ENCODE measurements at regions not wholly inside any gene's neighbourhood (a gene's known extent, or its start where the extent isn't known, plus 50 kb on each side); places are given as distances from the start of the nearest gene placed in this dataset.
"Not testable (repeated sequence)": the region's sequence is repeated elsewhere in the genome, so short reads cannot be mapped to it uniquely, and the experiment has no call there.

DNA sequence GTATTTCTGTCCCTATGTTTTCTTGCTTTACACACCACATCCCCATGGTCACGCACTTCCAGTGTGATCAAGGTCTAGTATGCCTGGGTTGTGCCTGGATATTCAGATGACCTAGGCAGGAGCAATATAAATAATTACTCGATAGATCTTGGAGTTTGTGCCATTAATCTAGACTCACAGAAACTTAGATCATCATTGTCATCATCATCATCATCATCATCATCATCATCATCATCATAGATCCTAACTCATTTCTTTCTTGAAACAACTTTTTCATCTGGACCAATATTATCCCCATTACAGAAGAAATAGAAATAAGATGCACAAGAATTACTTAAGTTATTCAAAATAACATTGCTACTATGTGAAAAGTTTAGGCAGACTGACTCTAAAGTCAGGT is 130.3 kb upstream of the LRRTM4 start:
- no peak for TF ChIP-seq CTCF (conservative IDR thresholded peaks at IDR 0.05; ENCODE audit: low read depth, low read length)
- H3K4me3 ChIP-seq (ENCODE audit: low read depth, low read length), result no peak overlapping the region
- DNase-seq (ENCODE audit: low read depth), result no peak

- no peak for TF ChIP-seq CTCF (conservative IDR thresholded peaks at IDR 0.05; ENCODE audit: low read depth, low read length)
- no peak for DNase-seq (ENCODE audit: low read depth)
- no peak overlapping the region for H3K4me3 ChIP-seq (ENCODE audit: low read depth, low read length)
Measured at GRCh38 chr2:77664491-77664890, 142.3 kb upstream of the LRRTM4 start.

DNA sequence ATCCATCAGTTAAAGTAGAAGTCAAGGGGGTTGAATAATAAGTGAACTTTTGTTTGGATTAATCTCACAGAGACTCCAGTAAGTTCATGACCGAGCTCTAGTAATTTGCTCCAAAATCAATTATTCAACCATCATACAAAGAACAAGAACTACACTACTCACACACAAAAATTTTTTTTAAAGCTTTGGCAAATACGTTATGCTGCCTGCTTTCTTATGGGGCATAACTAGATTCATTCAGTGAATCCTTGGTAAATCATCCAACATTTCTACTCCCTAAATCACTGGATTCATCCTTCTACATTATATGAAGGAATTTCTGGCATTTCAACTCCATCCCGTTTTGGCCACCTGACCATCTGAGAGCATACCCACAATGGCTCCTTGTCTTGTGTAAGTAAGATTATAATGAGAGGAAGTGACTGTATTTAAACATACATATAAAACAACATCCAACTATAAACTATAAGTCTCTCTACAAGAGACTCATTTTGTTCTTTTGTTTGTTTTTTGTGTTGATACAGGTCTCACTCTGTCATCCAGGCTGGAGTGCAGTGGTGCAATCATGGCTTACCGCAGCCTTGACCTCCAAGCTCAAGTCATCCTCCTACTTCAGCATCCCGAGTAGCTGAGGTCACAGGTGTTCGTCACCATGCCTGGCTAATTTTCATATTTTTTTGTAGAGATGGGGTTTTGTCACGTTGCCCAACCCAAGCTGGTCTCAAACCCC is 144.2 kb upstream of the LRRTM4 start:
- DNase-seq (ENCODE audit: low read depth), result no peak
- no peak for TF ChIP-seq CTCF (conservative IDR thresholded peaks at IDR 0.05; ENCODE audit: low read depth, low read length)
- no peak overlapping the region for H3K4me3 ChIP-seq (ENCODE audit: low read depth, low read length)

DNA sequence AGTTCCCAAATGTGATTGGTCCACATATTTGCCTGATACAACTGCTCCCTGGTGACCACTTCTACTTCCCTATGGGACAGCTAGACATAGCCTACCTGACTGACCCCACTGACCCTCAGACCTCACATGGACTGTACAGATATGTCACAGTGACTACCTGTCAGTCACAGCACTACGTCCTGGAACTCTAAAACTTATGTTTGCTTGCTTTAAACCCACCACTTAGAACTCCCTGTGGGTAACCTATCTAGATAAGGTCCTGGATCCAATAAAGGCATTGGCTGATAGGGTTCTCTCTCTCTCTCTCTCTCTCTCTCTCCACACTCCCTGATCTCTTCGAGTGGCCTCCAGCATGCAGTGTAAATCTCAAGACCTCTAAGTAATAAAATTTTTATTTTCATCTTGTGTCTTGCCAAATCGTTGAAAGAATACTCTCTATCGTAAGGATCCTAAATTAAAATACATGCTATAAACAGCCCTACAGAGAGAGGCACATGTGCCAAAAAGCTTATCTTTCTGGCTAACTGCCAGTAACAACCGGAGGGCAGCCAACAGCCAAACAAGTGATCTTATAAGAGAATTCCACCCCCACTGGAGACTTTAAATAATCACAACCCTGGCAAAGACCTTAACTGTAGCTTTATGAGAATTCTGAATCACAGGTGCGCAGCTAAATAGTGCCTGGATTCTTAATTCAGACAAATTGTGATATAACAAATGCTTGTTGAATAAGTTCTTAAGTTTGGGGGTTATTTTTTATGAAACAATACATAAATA is 162.6 kb upstream of the LRRTM4 start:
- DNase-seq (ENCODE audit: low read depth); H3K4me3 ChIP-seq (ENCODE audit: low read depth, low read length): not testable (repeated sequence)

- DNase-seq (ENCODE audit: low read depth), result no peak
- no peak for TF ChIP-seq CTCF (conservative IDR thresholded peaks at IDR 0.05; ENCODE audit: low read depth, low read length)
- no peak overlapping the region for H3K4me3 ChIP-seq (ENCODE audit: low read depth, low read length)
Measured at GRCh38 chr2:77712601-77713000, 190.4 kb upstream of the LRRTM4 start.

DNA sequence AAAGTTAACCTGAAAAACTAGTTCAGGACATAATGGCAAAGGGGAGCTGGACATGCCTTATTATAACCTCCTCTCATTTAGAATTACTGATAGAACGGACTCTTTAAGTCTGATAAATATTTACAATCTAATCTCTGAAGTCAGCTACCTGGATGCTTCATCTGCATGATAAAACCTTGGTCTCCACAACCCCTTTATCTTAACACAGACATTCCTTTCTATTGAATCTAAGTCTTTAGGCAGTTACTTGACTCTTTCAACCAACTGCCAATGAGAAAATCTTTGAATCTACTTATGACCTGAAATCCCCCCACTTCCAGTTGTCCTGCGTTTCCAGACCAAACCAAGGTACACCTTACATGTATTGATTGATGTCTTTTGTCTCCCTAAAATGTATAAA is 191.2 kb upstream of the LRRTM4 start:
- no peak for TF ChIP-seq CTCF (conservative IDR thresholded peaks at IDR 0.05; ENCODE audit: low read depth, low read length)
- no peak overlapping the region for H3K4me3 ChIP-seq (ENCODE audit: low read depth, low read length)
- DNase-seq (ENCODE audit: low read depth), result no peak

GRCh38 chr2:77720115-77720514 is 197.9 kb upstream of the LRRTM4 start:
- no peak for DNase-seq (ENCODE audit: low read depth)
- no peak overlapping the region for H3K4me3 ChIP-seq (ENCODE audit: low read depth, low read length)
- no peak for TF ChIP-seq CTCF (conservative IDR thresholded peaks at IDR 0.05; ENCODE audit: low read depth, low read length)
